Renal cortical epithelial cell (primary cell): ENCODE measurements at regions not wholly inside any gene's neighbourhood (a gene's known extent, or its start where the extent isn't known, plus 50 kb on each side); places are given as distances from the start of the nearest gene placed in this dataset.
"Not testable (repeated sequence)": the region's sequence is repeated elsewhere in the genome, so short reads cannot be mapped to it uniquely, and the experiment has no call there.

Experiments used
- DNase-seq: peaks from one replicate; pipeline ENCODE4 v3.0.0-alpha.2; 2011; ENCODE audit warnings: low read depth

- DNase-seq, result no peak
Observed at GRCh38 chr4:166153548-166153947, 280.5 kb downstream of the TLL1 start.

GRCh38 chr4:166162327-166162726 is 289.3 kb downstream of the TLL1 start:
- no peak for DNase-seq

GRCh38 chr4:166165829-166166420 is 292.9 kb downstream of the TLL1 start:
- peak; percentile 81 for DNase-seq

GRCh38 chr4:166169111-166169510 is 296.1 kb downstream of the TLL1 start:
- no peak for DNase-seq

- no peak for DNase-seq
Observed at GRCh38 chr4:166172619-166173018, 299.6 kb downstream of the TLL1 start.

GRCh38 chr4:166174717-166175490 is 301.9 kb downstream of the TLL1 start:
- DNase-seq, result peak; percentile 7

- no peak for DNase-seq
Observed at GRCh38 chr4:166182145-166182544, 309.1 kb downstream of the TLL1 start.

GRCh38 chr4:166195101-166195500 is 322.1 kb downstream of the TLL1 start:
- DNase-seq, result no peak

GRCh38 chr4:166197166-166197565 is 324.1 kb downstream of the TLL1 start:
- no peak for DNase-seq

GRCh38 chr4:166198041-166198440 is 325.0 kb downstream of the TLL1 start:
- no peak for DNase-seq

- no peak for DNase-seq
Observed at GRCh38 chr4:166198516-166199310, 325.7 kb downstream of the TLL1 start.

- DNase-seq, result no peak
Observed at GRCh38 chr4:166202991-166203390, 330.0 kb downstream of the TLL1 start.

GRCh38 chr4:166212326-166212725 is 339.3 kb downstream of the TLL1 start:
- DNase-seq, result not testable (repeated sequence)

- DNase-seq, result no peak
Observed at GRCh38 chr4:166222271-166222670, 349.2 kb downstream of the TLL1 start.

GRCh38 chr4:166228112-166228511 is 355.1 kb downstream of the TLL1 start:
- DNase-seq, result no peak

- no peak for DNase-seq
Observed at GRCh38 chr4:166229799-166230198, 356.8 kb downstream of the TLL1 start.

GRCh38 chr4:166230841-166231240 is 357.8 kb downstream of the TLL1 start:
- no peak for DNase-seq

GRCh38 chr4:166239354-166239753 is 366.3 kb downstream of the TLL1 start:
- no peak for DNase-seq

GRCh38 chr4:166252487-166253402 is 379.7 kb downstream of the TLL1 start:
- peak; percentile 16 for DNase-seq

GRCh38 chr4:166257276-166257675 is 384.2 kb downstream of the TLL1 start:
- no peak for DNase-seq

GRCh38 chr4:166257891-166258290 is 384.9 kb downstream of the TLL1 start:
- DNase-seq, result no peak

- no peak for DNase-seq
Observed at GRCh38 chr4:166259081-166259480, 386.0 kb downstream of the TLL1 start.
